HUES6 (cell line): ENCODE measurements at regions not wholly inside any gene's neighbourhood (a gene's known extent, or its start where the extent isn't known, plus 50 kb on each side); places are given as distances from the start of the nearest gene placed in this dataset.

ENCODE experiments used
- H3K27ac ChIP-seq: 2 replicates; pipeline ENCODE4 v1.7.0; 2013; ENCODE audit warnings: low read depth, mild to moderate bottlenecking, low read length, inconsistent platforms
- H3K27me3 ChIP-seq: 2 replicates; pipeline ENCODE4 v1.6.1; 2013; ENCODE audit warnings: low read length; ENCODE audit not compliant: control insufficient read depth, insufficient read depth
- H3K36me3 ChIP-seq: 2 replicates; pipeline ENCODE4 v1.6.1; 2013; ENCODE audit warnings: low read length; ENCODE audit not compliant: control insufficient read depth, insufficient read depth
- H3K4me1 ChIP-seq: 2 replicates; pipeline ENCODE4 v1.6.1; 2013; ENCODE audit warnings: low read length; ENCODE audit not compliant: control insufficient read depth, insufficient read depth
- H3K4me3 ChIP-seq: 2 replicates; pipeline ENCODE4 v1.5.1; 2013; ENCODE audit warnings: low read depth, low read length
- H3K9ac ChIP-seq: one replicate; pipeline ENCODE4 v1.6.1; 2013; ENCODE audit warnings: mild to moderate bottlenecking, low read length
- H3K9me3 ChIP-seq: 2 replicates; pipeline ENCODE4 v1.6.1; 2013; ENCODE audit warnings: low read depth, low read length; ENCODE audit not compliant: control insufficient read depth, insufficient read depth

DNA sequence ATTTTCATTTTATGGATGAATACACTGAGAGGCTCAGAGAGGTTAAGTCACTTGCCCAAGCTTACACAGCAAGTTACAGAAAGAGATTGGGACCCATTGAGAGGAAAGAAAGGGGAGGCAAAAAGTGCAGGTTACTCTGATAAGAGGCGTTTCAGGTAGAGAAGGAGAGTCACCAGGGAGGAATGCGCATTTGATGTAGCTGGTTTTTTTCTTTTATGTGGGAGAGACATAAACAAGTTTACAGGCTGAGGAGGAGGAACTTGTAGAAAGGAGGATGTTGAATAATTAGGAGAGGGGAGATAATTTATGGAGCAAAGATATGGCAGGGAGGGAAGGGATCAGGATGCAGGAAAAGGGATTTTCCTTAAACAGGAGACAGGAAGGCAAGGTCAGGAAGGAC lies 297.0 kb downstream of the PCNX1 start:
- peaks cover 4% of the 10 kb centered on the region for H3K4me1 ChIP-seq
- no peaks in the 10 kb centered on the region for H3K27me3 ChIP-seq
- no peak overlapping the region for H3K27ac ChIP-seq

DNA sequence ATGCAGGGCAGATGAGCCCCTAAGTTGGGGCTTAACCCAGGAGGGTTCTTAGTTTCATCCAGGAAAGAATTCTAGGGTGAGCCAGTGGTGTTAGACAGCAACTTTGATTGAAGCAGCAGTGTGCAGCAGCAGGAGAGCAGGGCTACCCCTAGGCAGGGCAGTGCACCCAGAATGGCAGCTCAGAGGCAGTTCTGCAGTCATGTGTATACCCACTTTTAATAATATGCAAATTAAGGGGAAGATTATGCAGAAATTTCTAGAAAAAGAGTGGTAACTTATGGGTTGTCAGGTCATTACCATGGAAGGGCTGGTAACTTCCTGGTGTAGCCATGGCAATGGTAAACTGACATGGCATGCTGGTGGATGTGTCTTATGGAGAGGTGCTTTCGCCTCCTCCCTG lies 297.5 kb downstream of the PCNX1 start:
- Histone ChIP-seq H3K4me3 (no peak overlapping the region), H3K27ac (no peak overlapping the region), H3K27me3 (no peaks in the 10 kb centered on the region), H3K36me3 (no peaks in the 10 kb centered on the region), H3K9ac (no peak overlapping the region), H3K4me1 (peaks cover 4% of the 10 kb centered on the region), H3K9me3 (no peaks in the 10 kb centered on the region; the same call in 1 of the 2 replicates)

More for the DNA sequence above, 297.0 kb downstream of the PCNX1 start:
- H3K4me3 ChIP-seq = no peak overlapping the region
- H3K9ac ChIP-seq = no peak overlapping the region
- no peaks in the 10 kb centered on the region; the same call in 1 of the 2 replicates for H3K9me3 ChIP-seq
- H3K36me3 ChIP-seq = no peaks in the 10 kb centered on the region

DNA sequence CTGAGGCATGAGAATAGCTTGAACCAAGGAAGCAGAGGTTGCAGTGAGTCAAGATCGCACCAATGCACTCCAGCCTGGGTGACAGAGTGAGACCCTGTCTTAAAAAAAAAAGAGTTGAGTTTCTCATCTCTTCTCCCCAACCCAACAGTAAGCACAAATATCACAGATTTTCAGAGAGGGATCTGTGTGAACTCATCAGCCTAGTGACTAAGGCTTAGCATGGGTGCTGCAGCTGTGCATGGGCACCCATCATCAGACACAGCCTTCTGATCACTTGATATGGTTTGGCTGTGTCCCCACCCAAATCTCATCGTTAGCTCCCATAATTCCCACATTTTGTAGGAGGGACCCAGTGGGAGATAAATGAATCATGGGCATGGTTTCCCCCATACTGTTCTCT lies 298.9 kb downstream of the PCNX1 start:
- Histone ChIP-seq H3K27ac (no peak overlapping the region), H3K9me3 (no peaks in the 10 kb centered on the region; the same call in 1 of the 2 replicates), H3K9ac (no peak overlapping the region), H3K4me1 (peaks cover 4% of the 10 kb centered on the region), H3K36me3 (no peaks in the 10 kb centered on the region), H3K4me3 (no peak overlapping the region), H3K27me3 (no peaks in the 10 kb centered on the region)

DNA sequence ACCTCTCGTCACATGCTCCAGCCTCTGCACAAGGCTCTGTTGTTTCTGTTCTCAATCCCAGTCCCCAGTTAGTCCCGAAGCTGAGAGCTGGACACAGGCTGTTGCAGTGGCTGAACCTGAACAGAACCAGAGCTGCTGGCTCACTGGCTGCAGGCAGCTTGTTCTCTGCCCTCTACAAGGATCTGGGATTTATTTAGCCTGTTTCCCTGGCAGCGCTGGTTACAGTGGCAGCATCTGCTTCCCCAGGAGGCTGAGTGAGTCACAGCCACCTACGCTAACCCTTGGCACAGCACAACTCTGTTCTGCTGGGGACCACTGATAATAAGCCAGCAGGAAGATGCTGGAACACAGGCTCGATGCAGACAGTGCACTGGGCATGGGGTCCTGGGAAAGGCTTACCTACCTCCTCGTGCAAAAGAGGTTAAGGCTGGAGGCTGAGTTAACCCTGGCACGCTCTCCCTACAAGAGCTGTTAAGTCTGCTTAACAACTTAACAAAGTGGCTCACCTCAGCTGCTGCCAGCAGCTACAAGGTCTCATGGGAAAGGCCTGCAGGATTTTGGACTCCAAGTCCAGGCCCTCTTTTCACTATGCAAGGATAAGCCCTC lies 299.6 kb downstream of the PCNX1 start:
- no peak overlapping the region for H3K9ac ChIP-seq
- peaks cover 4% of the 10 kb centered on the region for H3K4me1 ChIP-seq
- H3K27ac ChIP-seq = no peak overlapping the region
- no peaks in the 10 kb centered on the region for H3K36me3 ChIP-seq
- no peak overlapping the region for H3K4me3 ChIP-seq
- no peaks in the 10 kb centered on the region for H3K27me3 ChIP-seq
- no peaks in the 10 kb centered on the region; the same call in 1 of the 2 replicates for H3K9me3 ChIP-seq

DNA sequence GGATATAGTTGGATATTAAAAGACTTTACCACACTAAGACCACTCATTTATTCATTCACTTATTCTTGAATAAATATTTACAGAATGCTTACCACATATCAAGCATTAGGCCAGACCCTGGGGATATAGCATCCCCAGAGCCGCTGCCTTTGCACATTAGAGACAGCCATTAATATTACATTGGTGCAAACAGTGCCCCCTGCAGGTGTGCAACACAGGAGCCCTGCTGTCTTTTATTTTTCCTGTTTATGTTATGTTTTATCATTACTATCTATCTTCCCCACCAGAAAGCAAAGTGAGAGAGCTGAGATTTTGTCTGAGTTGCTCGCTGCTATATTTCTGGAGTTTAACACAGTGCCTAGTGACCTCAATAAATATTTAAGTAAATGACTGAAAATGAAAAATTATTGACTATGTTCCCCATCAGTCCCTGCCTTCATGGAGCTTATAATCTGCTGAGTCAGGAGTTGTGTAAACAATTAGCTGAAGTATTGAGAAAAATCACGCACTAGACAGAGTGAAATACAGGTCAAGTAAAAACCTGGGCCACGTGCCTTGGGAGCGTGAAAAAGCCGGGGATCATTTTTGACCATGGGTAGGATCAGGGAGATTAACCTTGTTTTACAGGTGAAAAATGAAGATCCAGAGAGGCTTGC lies 301.6 kb downstream of the PCNX1 start:
- Histone ChIP-seq H3K27ac (no peak overlapping the region), H3K9ac (no peak overlapping the region), H3K4me1 (peaks cover 4% of the 10 kb centered on the region), H3K27me3 (no peaks in the 10 kb centered on the region), H3K36me3 (no peaks in the 10 kb centered on the region), H3K4me3 (no peak overlapping the region), H3K9me3 (no peaks in the 10 kb centered on the region; the same call in 1 of the 2 replicates)

DNA sequence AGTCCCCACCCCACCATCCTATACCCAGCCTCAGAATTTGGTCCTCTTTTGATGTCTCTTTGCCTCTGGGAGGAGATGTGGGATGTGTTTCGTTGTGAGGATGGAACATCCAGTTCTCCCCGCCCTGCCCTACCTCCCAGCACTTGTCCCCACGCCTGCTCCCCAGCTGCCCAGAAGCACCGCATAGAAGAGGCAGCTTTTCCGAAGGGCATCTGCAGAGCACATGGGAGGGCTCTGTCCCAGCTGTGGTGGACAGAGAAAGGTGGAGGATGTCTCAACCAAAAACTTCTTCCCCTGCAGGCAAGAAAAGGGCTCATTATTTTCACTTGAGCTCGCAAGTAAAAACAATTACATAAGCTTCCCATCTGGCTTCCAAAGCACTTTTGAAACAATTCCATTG lies 302.6 kb downstream of the PCNX1 start:
- no peaks in the 10 kb centered on the region for H3K27me3 ChIP-seq
- H3K27ac ChIP-seq = no peak overlapping the region
- H3K4me3 ChIP-seq = no peak overlapping the region
- H3K9ac ChIP-seq = no peak overlapping the region
- no peaks in the 10 kb centered on the region for H3K36me3 ChIP-seq
- no peaks in the 10 kb centered on the region; the same call in 1 of the 2 replicates for H3K9me3 ChIP-seq
- peaks cover 4% of the 10 kb centered on the region for H3K4me1 ChIP-seq

DNA sequence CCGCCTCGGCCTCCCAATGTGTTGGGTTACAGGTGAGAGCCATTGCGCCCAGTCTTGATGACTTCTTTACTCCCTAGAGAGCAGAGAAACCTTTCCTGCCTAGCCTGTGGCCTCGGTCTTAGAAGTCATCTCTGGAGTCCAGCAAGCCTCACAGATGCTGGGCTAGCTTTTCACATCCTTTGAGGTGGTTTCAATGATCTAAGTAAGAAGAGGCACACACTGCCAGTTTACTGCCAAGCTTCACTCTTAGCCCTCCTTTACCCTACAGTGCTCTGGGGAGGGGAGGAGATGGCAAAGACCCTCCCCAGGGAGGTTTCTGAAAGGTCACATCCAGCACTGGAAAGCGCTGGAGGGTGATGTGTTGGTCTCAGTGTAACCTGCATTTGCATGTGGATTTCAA lies 304.8 kb downstream of the PCNX1 start:
- Histone ChIP-seq H3K9ac (no peak overlapping the region), H3K4me3 (no peak overlapping the region), H3K36me3 (no peaks in the 10 kb centered on the region), H3K27ac (no peak overlapping the region), H3K27me3 (no peaks in the 10 kb centered on the region), H3K4me1 (peaks cover 4% of the 10 kb centered on the region), H3K9me3 (peaks cover 2% of the 10 kb centered on the region)

DNA sequence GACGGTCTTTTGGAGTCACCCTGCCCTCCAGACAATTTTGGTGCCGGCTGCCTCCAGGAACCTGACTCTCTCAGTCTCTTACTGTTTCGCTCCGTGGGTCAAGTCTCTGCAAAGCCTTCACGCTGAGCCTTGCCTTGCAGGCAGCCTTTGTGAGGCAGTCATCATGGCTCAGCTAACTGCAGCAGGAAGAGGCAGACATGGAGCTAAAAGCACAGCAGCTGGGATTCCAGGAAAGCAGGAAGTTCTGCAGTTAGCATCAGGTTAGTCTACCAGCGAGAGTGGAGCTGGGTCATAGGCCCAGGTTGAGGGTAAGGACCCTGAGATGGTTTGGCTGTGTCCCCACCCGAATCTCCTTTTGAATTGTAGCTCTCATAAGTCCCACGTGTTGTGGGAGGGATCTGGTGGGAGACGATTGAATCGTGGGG lies 305.4 kb downstream of the PCNX1 start:
- H3K9ac ChIP-seq = no peak overlapping the region

DNA sequence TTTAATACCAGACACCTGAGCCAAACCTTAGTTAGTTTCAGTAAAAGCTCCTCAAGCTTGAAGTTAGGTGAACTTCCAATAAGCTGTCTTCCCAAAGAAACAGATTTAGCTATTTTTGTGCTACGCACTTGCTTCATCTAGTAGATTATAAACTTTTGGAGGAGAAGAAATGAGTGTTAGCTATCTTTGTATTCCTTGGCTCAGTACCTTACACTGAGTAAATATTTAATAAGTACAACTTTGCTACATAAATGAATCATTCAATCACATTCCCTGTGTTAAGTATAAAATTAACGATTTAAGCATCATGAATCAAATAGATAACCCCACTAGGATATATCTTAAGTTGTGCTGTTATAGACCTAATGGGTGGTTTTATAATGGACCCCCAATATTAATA lies 307.0 kb downstream of the PCNX1 start:
- Histone ChIP-seq H3K9ac (no peak overlapping the region), H3K27me3 (no peaks in the 10 kb centered on the region), H3K27ac (no peak overlapping the region), H3K9me3 (peaks cover 14% of the 10 kb centered on the region), H3K36me3 (no peaks in the 10 kb centered on the region), H3K4me1 (peaks cover 4% of the 10 kb centered on the region; the same call in 1 of the 2 replicates), H3K4me3 (no peak overlapping the region)

More for the DNA sequence above, 305.4 kb downstream of the PCNX1 start:
- Histone ChIP-seq H3K27me3 (no peaks in the 10 kb centered on the region), H3K4me3 (no peak overlapping the region), H3K9me3 (peaks cover 8% of the 10 kb centered on the region), H3K4me1 (peaks cover 4% of the 10 kb centered on the region), H3K36me3 (no peaks in the 10 kb centered on the region), H3K27ac (no peak overlapping the region)

DNA sequence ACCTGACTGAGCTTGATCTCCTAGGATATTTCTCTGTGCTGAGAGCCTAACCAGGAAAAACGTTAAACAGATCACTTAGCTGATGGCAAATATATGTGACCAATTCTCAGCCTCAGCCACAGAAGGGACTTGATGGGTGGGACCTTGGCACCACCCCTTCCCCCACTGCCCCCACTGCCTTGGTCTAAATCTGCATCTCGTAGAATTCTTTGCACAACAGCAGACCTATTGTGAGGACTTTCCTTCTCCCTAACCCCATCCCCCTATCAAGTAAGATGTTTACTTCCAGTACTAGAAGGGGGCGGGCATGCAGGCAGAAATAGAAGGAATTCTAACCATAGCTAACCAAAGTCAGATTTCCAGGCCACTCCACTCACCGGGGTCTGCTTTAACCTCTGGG lies 313.2 kb downstream of the PCNX1 start:
- peaks cover 15% of the 10 kb centered on the region for H3K4me1 ChIP-seq
- no peak overlapping the region for H3K9ac ChIP-seq
- H3K27ac ChIP-seq = no peak overlapping the region
- H3K4me3 ChIP-seq = no peak overlapping the region
- peaks cover 17% of the 10 kb centered on the region for H3K9me3 ChIP-seq
- no peaks in the 10 kb centered on the region for H3K27me3 ChIP-seq
- H3K36me3 ChIP-seq = no peaks in the 10 kb centered on the region

DNA sequence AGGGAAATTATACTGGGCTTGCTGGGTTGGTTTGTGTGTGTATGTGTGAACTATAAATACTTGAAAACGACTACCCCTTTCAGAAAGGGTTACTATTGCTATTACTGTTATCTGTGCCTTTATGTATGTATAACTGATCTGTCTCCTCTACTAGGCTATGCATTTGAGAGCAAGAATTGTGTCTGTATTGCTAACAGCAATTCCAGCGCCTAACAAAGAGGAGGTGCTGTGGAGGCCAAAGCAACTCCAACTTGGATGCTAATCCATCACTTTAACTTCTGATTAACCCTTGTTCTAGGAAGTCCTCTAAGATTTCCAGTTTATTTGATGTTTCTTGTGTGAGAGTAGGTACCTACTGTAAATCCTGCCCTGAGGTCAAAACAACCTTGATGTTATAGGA lies 313.9 kb downstream of the PCNX1 start:
- Histone ChIP-seq H3K9me3 (peaks cover 17% of the 10 kb centered on the region), H3K4me3 (no peak overlapping the region), H3K36me3 (no peaks in the 10 kb centered on the region), H3K9ac (no peak overlapping the region), H3K27me3 (no peaks in the 10 kb centered on the region), H3K4me1 (peaks cover 15% of the 10 kb centered on the region), H3K27ac (no peak overlapping the region)
